ENCODE measurements at regions not wholly inside any gene's neighbourhood (a gene's known extent, or its start where the extent isn't known, plus 50 kb on each side); places are given as distances from the start of the nearest gene placed in this dataset.

GRCh38 chr16:87170310-87170709 lies 146.9 kb downstream of the C16orf95 start:
- no peak for DNase-seq

DNA sequence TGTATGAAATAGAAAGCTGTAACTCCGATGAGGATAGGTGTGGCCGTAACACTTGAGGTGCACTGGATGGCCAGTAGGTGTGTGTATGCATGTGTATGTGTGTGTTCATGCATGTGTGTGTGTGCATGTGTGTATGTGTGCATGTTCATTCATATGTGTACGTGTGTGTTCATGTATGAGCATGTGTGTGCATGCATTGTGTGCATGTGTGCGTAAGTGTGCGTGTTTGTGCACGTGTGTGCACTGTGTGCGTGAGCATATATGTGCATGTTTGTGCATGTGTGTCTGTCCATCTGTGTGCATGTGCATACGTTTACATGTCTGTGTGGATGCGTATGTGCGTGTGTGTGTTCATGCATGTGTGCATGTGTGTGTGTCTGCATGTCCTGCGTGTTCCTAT lies 145.5 kb downstream of the C16orf95 start:
- no peak for DNase-seq

- DNase-seq: no peak
Observed at GRCh38 chr16:87172632-87173031, 144.6 kb downstream of the C16orf95 start.

GRCh38 chr16:87173294-87173893 lies 143.8 kb downstream of the C16orf95 start:
- DNase-seq: no peak

GRCh38 chr16:87174061-87174460 lies 143.1 kb downstream of the C16orf95 start:
- DNase-seq: no peak

DNA sequence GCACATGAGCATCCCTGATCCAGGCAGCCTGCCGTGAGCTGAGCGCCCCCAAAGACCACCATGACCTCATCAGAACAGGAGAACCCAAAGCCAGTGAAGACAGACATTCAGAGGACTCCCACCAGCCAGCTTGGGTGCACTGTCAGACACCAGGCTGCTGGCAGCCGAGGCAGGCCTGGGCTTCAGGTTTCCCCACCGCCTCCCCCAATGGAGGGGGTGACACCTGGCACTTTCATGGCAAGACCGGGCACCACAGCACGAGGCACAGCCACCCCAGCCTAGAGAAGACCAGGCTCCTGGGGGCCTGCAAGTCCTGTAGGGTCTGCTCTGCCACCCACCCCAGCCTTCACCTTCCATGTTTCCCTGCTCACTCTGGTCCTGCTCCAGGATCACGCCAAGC lies 140.5 kb downstream of the C16orf95 start:
- DNase-seq: no peak

DNA sequence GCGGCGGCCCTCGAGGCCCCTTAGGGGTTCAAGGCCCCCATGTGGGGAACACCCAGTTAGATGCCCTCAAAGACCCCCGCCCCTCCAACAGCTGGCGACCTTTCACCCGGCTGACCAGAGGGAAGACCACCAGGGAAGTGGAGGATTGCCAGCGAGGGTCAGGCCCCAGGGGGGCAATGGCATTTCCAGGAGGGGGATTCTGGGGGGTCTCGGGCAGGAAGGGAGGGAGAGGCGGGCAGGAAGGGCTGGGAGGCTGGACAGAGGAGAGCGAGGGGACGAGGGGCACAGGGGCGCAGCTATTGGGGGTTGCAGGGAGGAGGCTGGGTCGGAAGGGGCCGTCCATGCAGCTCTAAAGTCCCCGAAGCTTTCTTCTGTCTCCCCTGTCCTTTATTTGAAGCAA lies 139.5 kb downstream of the C16orf95 start:
- no peak for DNase-seq

DNA sequence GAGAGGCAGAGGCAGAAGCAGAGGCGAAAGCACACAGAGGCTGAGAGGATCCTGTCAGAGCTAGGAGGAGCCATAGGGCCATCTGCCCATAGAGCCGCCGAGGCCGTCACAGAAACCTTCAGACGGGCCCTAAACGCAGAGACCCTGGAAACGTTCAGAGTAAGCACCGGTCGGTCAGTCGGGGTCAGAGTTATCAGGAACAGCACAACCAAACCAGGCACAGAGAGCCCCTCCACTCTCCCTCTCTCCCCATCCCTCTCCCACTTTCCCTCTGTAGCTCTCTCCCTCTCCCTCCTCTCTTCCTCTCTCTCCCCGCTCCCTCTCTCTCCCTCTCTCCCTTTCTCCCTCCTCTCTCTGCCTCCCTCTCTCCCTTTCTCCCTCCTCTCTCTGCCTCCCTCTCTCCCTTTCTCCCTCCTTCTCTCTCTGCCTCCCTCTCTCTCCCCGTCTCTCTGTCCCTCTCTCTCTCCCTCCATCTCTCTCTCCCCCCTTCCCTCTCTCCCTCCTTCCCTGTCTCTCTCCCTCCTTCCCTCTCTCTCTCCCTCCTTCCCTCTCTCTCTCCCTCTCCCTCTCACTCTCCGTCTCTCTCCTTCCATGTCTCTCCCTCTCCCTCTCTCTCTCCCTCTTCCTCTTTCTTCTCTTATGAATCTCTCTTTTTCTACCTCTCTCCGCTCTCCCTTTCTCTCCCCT lies 138.9 kb downstream of the C16orf95 start:
- no peak for DNase-seq

DNA sequence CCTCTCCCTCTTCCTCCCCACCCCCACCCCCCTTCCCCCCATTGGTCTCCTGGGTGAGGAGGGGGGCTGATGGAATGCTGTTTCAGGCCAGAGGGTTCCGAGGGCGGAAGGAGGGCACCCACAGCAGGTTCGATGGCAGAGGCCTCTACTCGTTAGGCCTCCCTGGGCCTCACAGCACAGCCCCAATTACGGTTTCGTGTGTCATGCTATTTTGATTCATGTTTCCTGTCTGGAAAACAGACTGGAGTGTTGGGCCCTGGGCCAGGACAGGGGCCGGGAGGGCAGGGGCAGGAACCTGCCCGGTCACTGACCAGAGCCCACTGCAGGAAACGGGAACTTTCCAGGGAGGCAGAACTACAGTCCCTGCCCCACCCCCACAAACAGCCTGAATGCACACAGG lies 138.2 kb downstream of the C16orf95 start:
- no peak for DNase-seq

DNA sequence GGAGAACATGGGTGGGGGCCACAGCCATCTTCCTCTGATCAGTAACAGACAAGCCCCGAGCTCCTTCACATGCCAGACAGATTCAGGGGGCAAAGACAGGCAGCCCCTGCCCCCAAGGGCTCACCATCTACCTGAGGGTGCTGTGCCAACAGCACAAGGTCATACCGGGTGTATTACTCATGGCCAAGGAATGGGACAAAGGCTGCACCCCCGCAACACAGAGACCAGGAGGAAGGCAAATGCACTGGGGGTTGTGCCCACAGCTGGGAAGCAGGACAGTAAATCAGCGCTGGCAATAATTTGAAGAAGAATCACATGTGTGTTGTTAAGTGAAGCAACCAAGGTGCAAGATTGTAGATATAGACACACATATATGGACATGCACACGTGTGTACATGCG lies 137.1 kb downstream of the C16orf95 start:
- DNase-seq: no peak

DNA sequence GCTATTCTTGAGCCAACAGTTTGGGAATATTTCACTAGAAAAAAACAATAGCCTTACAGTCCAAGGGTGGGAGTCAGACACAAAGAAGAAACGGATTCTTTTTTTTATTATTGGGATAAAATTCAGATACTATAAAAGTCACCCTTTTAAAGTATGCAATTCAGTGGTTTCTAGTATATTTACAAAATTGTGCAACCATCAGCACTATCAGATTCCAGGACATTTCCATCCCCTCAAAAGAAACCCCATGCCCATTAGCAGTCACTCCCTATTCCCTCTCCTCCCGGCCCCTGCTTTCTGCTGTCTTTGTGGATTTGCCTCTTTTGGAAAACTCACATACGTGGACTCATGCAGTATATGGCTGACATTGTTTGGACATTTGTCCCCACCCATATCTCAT lies 134.4 kb downstream of the C16orf95 start:
- DNase-seq: no peak

DNA sequence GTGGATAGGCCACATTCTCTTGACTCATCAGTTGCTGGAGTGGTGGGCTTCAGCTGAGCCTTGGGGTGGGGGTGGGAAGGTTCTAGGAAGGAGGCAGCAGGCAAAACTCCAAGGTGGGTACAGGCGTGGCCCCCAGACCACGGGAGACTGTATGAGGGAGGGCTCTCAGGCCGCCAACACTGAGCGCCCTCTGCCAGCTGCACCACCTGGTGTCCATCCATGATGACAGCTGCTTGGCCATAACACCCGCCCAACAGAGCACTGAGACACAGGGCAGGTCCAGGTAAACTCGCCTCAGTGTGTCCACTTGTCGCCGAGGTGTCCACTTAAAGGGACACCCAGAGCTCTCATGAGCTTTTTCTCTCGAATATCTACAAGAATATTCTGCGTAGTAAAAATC lies 133.5 kb downstream of the C16orf95 start:
- DNase-seq: no peak

DNA sequence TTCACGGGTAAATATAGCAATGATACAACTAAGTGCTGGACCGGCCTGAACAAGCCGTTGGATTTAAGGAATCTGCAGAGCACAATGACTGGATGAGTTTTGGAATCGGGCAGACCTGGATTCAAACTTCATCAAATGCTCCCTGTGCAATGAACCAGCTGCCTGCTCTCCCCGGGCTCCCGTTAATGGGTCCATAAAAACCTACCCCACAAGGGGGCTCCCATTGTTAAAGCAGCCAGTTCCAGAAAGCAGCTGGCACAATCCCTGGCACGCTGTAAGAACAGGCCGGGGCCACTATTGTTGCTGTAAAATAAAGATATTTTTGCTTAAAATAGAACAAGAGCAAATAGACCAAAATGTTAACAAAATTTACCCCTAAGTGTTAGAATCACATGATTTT lies 131.9 kb downstream of the C16orf95 start:
- no peak for DNase-seq

GRCh38 chr16:87185983-87186382 lies 131.2 kb downstream of the C16orf95 start:
- no peak for DNase-seq

GRCh38 chr16:87186446-87186845 lies 130.7 kb downstream of the C16orf95 start:
- DNase-seq: no peak

- no peak for DNase-seq
Observed at GRCh38 chr16:87186876-87187533, 130.2 kb downstream of the C16orf95 start.

DNA sequence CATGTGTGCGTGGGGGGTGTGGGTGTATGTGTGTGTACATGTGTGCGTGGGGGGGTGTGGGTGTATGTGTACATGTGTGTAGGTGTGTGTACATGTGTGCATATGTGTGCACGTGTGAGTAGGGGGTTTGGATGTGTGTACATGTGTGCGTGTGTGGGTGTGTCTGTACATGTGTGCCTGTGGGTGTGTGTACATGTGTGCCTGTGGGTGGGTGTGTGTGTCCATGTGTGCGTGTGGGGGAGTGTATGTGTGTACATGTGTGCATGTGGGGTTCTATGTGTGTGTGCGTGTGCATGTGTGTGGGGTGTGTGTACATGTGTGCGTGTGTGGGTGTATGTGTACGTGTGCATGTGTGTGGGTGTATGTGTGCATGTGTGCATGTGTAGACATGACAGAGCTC lies 129.1 kb downstream of the C16orf95 start:
- no peak for DNase-seq

DNA sequence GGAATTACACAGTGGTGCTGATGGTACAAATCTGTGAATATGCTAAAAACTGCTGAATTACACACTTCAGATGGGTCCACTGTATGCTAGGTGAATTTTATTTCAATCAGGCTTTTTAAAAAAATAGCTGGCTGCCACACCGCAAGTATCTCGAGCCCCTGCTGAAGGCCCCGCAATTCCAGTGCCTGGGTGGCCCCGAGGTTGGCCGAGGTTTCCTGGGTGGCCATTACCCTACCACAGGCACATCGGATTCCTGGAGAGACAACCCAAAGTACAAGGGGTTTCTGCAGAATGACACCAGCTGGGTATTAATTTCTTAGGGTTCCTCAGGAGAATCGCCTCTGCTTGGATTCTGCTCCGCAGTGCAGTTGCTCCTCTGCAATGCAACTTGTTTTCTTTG lies 127.8 kb downstream of the C16orf95 start:
- DNase-seq: no peak

DNA sequence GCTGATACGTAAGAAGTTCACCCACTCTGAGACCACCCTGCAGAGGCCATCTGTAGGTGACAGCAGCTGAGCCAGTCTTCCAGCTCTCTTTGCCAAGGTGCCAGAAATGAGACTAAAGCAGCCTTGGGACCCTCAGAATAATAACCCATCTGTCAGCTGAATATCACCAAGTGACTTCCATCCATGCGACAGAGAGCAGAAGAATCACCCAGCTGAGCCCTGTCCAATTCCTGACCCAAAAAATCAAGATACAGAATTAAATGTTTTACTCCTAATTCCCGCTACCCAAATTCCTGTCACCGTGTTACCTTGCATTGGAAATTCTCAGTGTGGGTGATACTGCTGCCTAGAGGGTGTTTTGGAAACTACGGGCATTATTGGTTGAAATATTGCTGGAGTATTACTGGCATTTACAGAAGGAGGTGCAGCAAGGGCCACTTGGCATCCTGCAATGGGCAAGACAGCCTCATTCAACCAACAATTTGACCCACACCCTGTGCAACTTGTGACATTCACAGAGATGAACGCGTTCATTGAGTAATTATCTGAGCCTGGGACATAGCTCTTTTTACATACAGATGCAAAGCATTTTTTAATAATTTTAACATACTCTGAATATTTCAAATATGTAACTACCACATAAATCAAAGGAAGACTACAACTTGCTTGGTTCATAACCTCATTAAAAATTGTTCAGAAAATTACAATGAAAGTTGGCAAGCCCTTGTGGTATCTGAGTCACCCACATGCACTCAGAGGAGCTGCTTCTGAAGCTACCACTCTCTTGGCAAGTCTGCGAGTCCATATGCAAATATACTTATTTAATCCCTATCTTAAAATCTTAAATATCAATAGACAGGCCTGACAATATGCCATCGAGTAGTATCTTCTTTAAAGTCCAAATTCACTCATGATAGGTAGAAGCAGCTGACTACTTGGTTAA lies 126.6 kb downstream of the C16orf95 start:
- no peak for DNase-seq

DNA sequence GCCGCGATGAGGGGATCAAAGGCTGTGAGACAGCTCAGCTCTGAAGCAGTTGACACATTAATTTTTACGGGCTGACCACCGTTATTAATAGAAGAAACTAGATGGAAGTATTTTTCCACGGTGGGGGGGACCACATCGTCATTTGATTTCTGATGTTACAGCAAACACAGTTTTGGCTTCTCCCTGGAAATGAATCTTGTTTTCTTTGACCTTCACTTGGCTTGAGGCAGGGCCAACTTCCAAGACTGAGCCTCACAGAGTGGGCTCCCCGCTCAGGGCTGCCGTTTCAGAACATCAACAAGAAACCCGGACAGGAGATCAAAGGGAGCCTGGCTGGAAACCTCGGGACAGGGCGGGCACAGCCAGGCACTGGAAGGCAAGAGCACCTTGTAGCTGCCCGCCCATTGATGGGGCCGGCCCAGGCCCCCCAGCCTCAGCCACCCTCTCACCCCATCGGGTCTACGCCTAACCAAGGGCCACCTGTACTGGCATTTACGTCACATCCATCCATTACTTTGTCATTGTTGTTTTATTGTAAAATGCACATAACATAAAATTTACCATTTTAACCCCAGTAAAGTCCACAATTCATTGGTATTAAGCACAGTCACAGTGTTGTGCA lies 124.6 kb downstream of the C16orf95 start:
- no peak for DNase-seq

DNA sequence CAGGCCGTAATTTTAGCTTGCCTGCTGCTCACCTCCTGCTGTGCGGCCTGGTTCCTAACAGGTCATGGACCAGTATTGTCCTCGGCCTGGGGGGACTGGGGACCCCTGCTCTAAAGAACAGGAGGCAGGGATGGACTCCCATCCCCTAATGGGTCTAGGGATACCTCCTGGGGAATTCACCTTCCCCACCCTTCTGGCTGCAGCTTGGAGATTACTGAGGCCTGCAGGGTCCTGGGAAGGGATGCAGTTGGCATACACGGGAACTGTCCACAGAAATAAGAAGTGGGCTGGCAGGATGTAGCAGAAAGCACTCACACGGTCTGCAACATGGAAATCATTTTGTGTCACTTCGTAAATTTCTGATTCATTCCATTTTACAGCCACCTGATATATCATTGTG lies 123.0 kb downstream of the C16orf95 start:
- no peak for DNase-seq

- DNase-seq: no peak
Observed at GRCh38 chr16:87195161-87195560, 122.0 kb downstream of the C16orf95 start.

- no peak for DNase-seq
Observed at GRCh38 chr16:87196231-87196630, 121.0 kb downstream of the C16orf95 start.

All from T-helper 1 cell (primary cell).